Right lobe of liver (tissue), 4 donors: ENCODE measurements at regions not wholly inside any gene's neighbourhood (a gene's known extent, or its start where the extent isn't known, plus 50 kb on each side); places are given as distances from the start of the nearest gene placed in this dataset.

Experiments used
- POLR2A ChIP-seq: fragments of 450-650 bp; IDR thresholded peaks from one replicate; pipeline ENCODE4 v1.6.1; 2017; ENCODE audit warnings: antibody characterized with exemption, mild to moderate bottlenecking
- TF ChIP-seq, protein P1 (sequence below), 4 donors: fragments of 200-600 bp in 3 of 4; fragments of 450-650 bp in 1 of 4; IDR thresholded peaks; one replicate each; pipeline versions ENCODE4 v1.5.1 to v1.8.0; 2016 to 2022; ENCODE audit warnings: antibody characterized with exemption in 4 of 4, mild to moderate bottlenecking in 2 of 4
- donor health status: DM: no; HTN: no; CAD: no.
- donor health status: DM: no; HTN: no; CAD: no.
- donor health status: DM: no; HTN: yes; CAD: no.

DNA sequence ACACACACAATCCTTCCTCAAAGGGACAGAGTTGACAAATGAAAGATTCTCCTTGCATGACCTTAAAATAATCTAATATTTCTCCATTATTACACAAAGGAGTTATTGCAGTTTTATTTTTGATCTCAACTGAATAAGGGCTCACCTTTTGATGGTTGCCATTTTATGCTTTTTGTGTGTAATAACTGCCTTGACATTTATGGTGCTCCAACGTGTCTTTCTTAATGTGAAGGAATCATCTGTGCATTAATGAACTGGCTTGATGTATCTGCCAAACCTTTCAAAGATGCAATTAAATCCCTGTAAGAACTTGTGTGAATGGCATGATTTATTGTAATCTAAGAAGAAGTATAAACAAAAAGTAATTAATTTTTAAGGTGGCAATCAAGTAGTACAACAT, 1519.8 kb upstream of the CDH9 start:
- TF ChIP-seq, protein P1, sequence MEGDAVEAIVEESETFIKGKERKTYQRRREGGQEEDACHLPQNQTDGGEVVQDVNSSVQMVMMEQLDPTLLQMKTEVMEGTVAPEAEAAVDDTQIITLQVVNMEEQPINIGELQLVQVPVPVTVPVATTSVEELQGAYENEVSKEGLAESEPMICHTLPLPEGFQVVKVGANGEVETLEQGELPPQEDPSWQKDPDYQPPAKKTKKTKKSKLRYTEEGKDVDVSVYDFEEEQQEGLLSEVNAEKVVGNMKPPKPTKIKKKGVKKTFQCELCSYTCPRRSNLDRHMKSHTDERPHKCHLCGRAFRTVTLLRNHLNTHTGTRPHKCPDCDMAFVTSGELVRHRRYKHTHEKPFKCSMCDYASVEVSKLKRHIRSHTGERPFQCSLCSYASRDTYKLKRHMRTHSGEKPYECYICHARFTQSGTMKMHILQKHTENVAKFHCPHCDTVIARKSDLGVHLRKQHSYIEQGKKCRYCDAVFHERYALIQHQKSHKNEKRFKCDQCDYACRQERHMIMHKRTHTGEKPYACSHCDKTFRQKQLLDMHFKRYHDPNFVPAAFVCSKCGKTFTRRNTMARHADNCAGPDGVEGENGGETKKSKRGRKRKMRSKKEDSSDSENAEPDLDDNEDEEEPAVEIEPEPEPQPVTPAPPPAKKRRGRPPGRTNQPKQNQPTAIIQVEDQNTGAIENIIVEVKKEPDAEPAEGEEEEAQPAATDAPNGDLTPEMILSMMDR (IDR thresholded peaks at IDR 0.05), result no peak
- no peak for TF ChIP-seq POLR2A
